Activated CD8-positive, alpha-beta T cell treated with anti-CD3 and anti-CD28 coated beads, Interleukin-2, amount 10 ng/mL, durations not matched to agents 7 days and 5 days (primary cell): ENCODE measurements at regions not wholly inside any gene's neighbourhood (a gene's known extent, or its start where the extent isn't known, plus 50 kb on each side); places are given as distances from the start of the nearest gene placed in this dataset.

ENCODE experiments used
- ATAC-seq: fragments of 150-1000 bp; cut with Tn5 transposase; one replicate; pipeline ENCODE4 v1.10.0; 2021; ENCODE audit warnings: moderate library complexity
- CTCF ChIA-PET: fragments of 350-600 bp; sonication (Branson Sonifier 250); formaldehyde crosslinking; loops from one replicate; lab custom pipeline; 2021; ENCODE audit warnings: antibody characterized with exemption; lab: Charles Lee
- POLR2A ChIA-PET: fragments of 350-600 bp; sonication (Branson Sonifier 250); formaldehyde crosslinking; loops from one replicate; lab custom pipeline; 2021; ENCODE audit warnings: antibody characterized with exemption; lab: Charles Lee
- DNase-seq: peaks from one replicate; pipeline ENCODE4 v3.0.0-alpha.2; 2020
- H3K27ac Mint-ChIP-seq: one replicate; pipeline ENCODE4 v1.8.0; 2021; ENCODE audit warnings: mild to moderate bottlenecking, mixed read lengths
- H3K27me3 Mint-ChIP-seq: one replicate; pipeline ENCODE4 v1.8.0; 2021; ENCODE audit warnings: low read depth, mixed read lengths
- H3K36me3 Mint-ChIP-seq: one replicate; pipeline ENCODE4 v1.8.0; 2021; ENCODE audit warnings: low read depth, mixed read lengths
- H3K4me1 Mint-ChIP-seq: one replicate; pipeline ENCODE4 v1.8.0; 2021; ENCODE audit warnings: low read depth, mixed read lengths
- H3K4me3 Mint-ChIP-seq: one replicate; pipeline ENCODE4 v1.8.0; 2021; ENCODE audit warnings: mild to moderate bottlenecking, mixed read lengths
- H3K9me3 Mint-ChIP-seq: one replicate; pipeline ENCODE4 v1.8.0; 2022; ENCODE audit warnings: mixed read lengths; ENCODE audit not compliant: insufficient read depth

DNA sequence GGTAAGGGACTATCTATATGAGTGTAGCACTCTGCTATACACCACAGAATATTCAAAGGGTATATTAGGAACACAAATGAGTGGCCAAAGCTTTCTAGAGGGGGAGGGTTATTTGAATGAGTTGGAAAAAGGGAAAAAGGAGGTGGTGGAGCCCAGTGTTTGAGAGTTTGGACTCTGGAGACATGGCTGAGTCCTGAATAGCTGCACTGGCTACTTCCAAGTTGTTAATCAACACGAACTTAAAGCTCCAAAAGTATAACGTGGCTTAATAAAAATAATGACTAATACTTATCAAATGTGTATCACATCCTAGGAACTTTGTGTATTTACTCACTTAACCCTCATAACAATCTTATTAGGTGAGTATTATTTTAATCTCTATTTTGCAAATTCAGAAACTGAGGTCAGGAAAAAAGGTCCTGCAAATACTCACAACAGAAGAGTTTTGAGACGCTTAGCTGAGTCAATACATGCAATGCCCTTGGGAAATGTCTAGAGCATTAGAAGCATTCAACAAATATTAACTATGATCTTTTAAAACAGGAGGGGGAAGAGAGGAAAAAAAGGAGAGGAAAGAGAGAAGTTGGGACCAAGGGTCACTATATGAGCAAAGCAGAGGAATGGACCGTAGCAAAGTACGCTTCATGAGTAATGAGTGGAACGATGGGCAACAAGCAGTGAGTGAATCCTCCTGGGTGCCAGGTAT is 189.5 kb upstream of the HMGA2 start:
- Mint-ChIP-seq H3K4me3 (no peak overlapping the region), H3K27me3 (no peaks in the 10 kb centered on the region), H3K9me3 (no peaks in the 10 kb centered on the region), H3K4me1 (no peaks in the 10 kb centered on the region), H3K27ac (no peak overlapping the region), H3K36me3 (no peaks in the 10 kb centered on the region)
- ATAC-seq: no peak
- DNase-seq: no peak
- POLR2A ChIA-PET: no interaction called here
- CTCF ChIA-PET: no interaction called here

DNA sequence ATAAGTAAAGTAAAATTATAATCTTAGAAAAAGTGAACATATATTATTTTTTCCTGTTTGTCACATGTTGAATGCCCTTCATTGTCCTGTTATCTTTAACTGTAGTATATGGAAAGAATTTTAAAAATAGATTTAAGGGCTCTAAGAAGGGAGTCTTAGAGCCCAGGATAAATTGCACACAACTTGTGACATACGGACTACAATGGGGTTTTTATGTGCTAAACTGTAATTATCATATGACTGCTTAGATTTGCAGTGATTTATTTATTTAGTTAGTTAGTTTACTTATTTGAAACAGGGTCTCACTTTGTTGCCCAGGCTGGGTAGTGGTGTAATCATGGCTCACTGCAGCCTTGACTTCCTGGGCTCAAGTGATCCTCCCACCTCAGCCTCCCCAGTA is 187.8 kb upstream of the HMGA2 start:
- no peak overlapping the region for H3K27ac Mint-ChIP-seq
- ChIA-PET CTCF (no interaction called here), POLR2A (no interaction called here)
- no peaks in the 10 kb centered on the region for H3K4me1 Mint-ChIP-seq
- DNase-seq (no peak), ATAC-seq (no peak)
- H3K4me3 Mint-ChIP-seq: no peak overlapping the region
- peaks cover under 1% of the 10 kb centered on the region for H3K27me3 Mint-ChIP-seq
- no peaks in the 10 kb centered on the region for H3K36me3 Mint-ChIP-seq
- no peaks in the 10 kb centered on the region for H3K9me3 Mint-ChIP-seq

DNA sequence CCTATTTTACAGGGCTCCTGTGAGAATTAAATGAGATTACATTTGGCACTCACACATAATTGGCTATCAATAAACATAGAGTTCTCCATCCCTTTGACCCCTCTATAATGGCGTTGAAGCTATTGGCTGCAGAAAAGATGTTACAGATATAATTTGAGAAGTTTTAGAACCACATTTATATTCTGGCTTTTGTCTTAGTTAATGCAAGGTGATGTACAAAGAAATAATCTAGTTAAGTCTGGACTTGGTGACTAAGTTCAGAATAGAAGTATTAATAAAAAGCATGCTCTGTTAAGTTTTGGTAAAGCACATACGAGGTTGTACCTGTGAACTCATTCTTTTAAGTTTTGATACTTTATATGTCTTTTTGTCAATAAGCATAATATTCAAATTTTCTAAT is 187.1 kb upstream of the HMGA2 start:
- Mint-ChIP-seq H3K9me3 (no peaks in the 10 kb centered on the region), H3K27me3 (peaks cover 4% of the 10 kb centered on the region), H3K36me3 (no peaks in the 10 kb centered on the region), H3K4me3 (no peak overlapping the region), H3K4me1 (no peaks in the 10 kb centered on the region), H3K27ac (no peak overlapping the region)
- POLR2A ChIA-PET: no interaction called here
- DNase-seq: no peak
- CTCF ChIA-PET: no interaction called here
- no peak for ATAC-seq

DNA sequence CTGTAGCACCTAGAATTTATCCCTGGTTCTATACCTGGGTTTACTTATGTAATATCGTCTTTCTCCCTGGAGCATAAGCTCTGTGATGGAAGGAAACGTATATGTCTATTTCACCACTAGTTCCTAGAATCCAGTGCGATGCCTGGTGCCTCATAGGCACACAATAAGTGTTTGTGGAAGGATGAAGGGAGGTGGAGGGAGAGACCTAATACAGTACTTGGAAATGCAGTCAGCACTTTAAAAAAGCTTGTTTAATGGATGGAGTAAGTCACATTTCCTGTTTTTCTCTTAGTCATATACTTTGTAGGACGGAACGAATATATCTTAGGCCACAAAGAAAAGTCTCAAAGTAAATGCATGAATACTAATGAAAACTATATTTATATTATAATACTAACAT is 186.5 kb upstream of the HMGA2 start:
- CTCF ChIA-PET: no interaction called here
- DNase-seq: no peak
- Mint-ChIP-seq H3K27ac (no peak overlapping the region), H3K9me3 (no peaks in the 10 kb centered on the region), H3K4me3 (no peak overlapping the region), H3K4me1 (no peaks in the 10 kb centered on the region), H3K36me3 (no peaks in the 10 kb centered on the region), H3K27me3 (peaks cover 4% of the 10 kb centered on the region)
- no peak for ATAC-seq
- POLR2A ChIA-PET: no interaction called here

DNA sequence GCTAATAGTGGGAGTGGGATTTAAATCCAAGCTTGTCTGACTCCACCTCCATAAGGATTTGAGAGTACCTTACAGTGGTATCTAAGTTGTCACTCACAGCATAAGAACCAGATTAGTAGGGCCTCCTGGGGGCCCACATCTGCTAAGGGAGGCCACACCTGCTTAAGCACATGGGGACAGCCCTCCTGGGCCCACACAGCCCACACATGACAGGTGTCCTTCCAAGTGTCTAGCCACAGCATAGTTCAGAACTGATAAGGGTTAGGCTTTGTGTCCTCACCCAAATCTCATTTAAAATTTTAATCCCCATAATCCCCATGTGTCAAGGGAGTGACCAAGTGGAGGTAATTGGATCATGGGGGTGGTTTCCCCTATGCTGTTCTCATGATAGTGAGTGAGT is 186.0 kb upstream of the HMGA2 start:
- peaks cover 8% of the 10 kb centered on the region for H3K27me3 Mint-ChIP-seq
- no peaks in the 10 kb centered on the region for H3K4me1 Mint-ChIP-seq
- ChIA-PET CTCF (no interaction called here), POLR2A (no interaction called here)
- H3K9me3 Mint-ChIP-seq: no peaks in the 10 kb centered on the region
- ATAC-seq: no peak
- no peaks in the 10 kb centered on the region for H3K36me3 Mint-ChIP-seq
- no peak overlapping the region for H3K4me3 Mint-ChIP-seq
- H3K27ac Mint-ChIP-seq: no peak overlapping the region
- DNase-seq: no peak

GRCh38 chr12:65640489-65640901 is 183.8 kb upstream of the HMGA2 start:
- peaks cover 8% of the 10 kb centered on the region for H3K27me3 Mint-ChIP-seq
- no peaks in the 10 kb centered on the region for H3K36me3 Mint-ChIP-seq
- CTCF ChIA-PET: no interaction called here
- H3K4me3 Mint-ChIP-seq: no peak overlapping the region
- H3K4me1 Mint-ChIP-seq: no peaks in the 10 kb centered on the region
- H3K27ac Mint-ChIP-seq: no peak overlapping the region
- POLR2A ChIA-PET: no interaction called here
- no peak for ATAC-seq
- no peak for DNase-seq
- H3K9me3 Mint-ChIP-seq: no peaks in the 10 kb centered on the region

- no peak for DNase-seq
- Mint-ChIP-seq H3K4me3 (no peak overlapping the region), H3K36me3 (no peaks in the 10 kb centered on the region), H3K27ac (no peak overlapping the region), H3K9me3 (no peaks in the 10 kb centered on the region), H3K27me3 (peaks cover 8% of the 10 kb centered on the region), H3K4me1 (no peaks in the 10 kb centered on the region)
- no peak for ATAC-seq
- CTCF ChIA-PET: no interaction called here
- POLR2A ChIA-PET: no interaction called here
These were observed 182.1 kb upstream of the HMGA2 start for GRCh38 chr12:65642061-65642661.

GRCh38 chr12:65643171-65643570 is 181.1 kb upstream of the HMGA2 start:
- Mint-ChIP-seq H3K36me3 (no peaks in the 10 kb centered on the region), H3K27me3 (peaks cover 8% of the 10 kb centered on the region), H3K4me1 (no peaks in the 10 kb centered on the region), H3K9me3 (no peaks in the 10 kb centered on the region), H3K27ac (no peak overlapping the region), H3K4me3 (no peak overlapping the region)
- no peak for ATAC-seq
- DNase-seq: no peak
- ChIA-PET POLR2A (no interaction called here), CTCF (no interaction called here)

GRCh38 chr12:65643595-65644386 is 180.5 kb upstream of the HMGA2 start:
- Mint-ChIP-seq H3K36me3 (no peaks in the 10 kb centered on the region), H3K4me3 (no peak overlapping the region), H3K4me1 (no peaks in the 10 kb centered on the region), H3K27ac (no peak overlapping the region), H3K9me3 (no peaks in the 10 kb centered on the region), H3K27me3 (peaks cover 8% of the 10 kb centered on the region)
- DNase-seq: no peak
- ChIA-PET POLR2A (no interaction called here), CTCF (no interaction called here)
- ATAC-seq: no peak

- Mint-ChIP-seq H3K27ac (no peak overlapping the region), H3K27me3 (peaks cover 8% of the 10 kb centered on the region), H3K9me3 (no peaks in the 10 kb centered on the region), H3K36me3 (no peaks in the 10 kb centered on the region), H3K4me3 (no peak overlapping the region), H3K4me1 (no peaks in the 10 kb centered on the region)
- ATAC-seq (no peak), DNase-seq (no peak)
- POLR2A ChIA-PET: no interaction called here
- CTCF ChIA-PET: no interaction called here
These were observed 178.1 kb upstream of the HMGA2 start for GRCh38 chr12:65646127-65646643.

DNA sequence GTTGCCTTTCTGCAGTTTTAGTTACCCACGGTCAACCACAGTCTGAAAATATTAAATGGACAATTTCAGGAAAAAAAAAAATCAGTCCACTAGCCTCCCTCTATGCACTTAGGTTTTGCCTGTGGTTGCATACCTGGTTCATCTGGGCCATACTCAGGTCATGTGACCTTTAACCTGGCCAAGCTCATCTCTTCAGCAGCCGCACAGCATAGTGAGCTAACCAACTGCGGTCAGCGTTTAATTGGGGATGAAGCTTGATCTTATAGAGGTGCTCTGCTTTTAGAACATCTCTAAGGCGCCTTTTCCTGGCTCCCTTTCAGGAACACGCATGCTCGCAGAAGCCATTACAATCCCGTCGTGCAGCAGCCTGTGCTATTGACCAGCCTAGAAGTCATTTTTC is 177.2 kb upstream of the HMGA2 start:
- no peak for ATAC-seq
- Mint-ChIP-seq H3K4me1 (no peaks in the 10 kb centered on the region), H3K27me3 (peaks cover 4% of the 10 kb centered on the region), H3K9me3 (no peaks in the 10 kb centered on the region), H3K27ac (no peak overlapping the region), H3K4me3 (no peak overlapping the region), H3K36me3 (no peaks in the 10 kb centered on the region)
- CTCF ChIA-PET: no interaction called here
- DNase-seq: no peak
- POLR2A ChIA-PET: no interaction called here

- Mint-ChIP-seq H3K36me3 (no peaks in the 10 kb centered on the region), H3K27me3 (no peaks in the 10 kb centered on the region), H3K4me1 (no peaks in the 10 kb centered on the region), H3K27ac (no peak overlapping the region), H3K9me3 (no peaks in the 10 kb centered on the region), H3K4me3 (no peak overlapping the region)
- CTCF ChIA-PET: no interaction called here
- ATAC-seq: no peak
- DNase-seq: no peak
- POLR2A ChIA-PET: no interaction called here
These were observed 175.8 kb upstream of the HMGA2 start for GRCh38 chr12:65648461-65648860.
